OCI-M1 (cell line): ENCODE measurements at regions not wholly inside any gene's neighbourhood (a gene's known extent, or its start where the extent isn't known, plus 50 kb on each side); places are given as distances from the start of the nearest gene placed in this dataset.

ENCODE experiments used
- DNase-seq: peaks from one replicate; lab custom pipeline; 2025; lab: John Stamatoyannopoulos, UW

- no peak for DNase-seq
These were observed 67.7 kb downstream of the MGST1 start for GRCh38 chr12:16415155-16415554.

GRCh38 chr12:16417058-16417457 lies 69.6 kb downstream of the MGST1 start:
- peak; percentile 11 for DNase-seq

GRCh38 chr12:16421806-16422205 lies 74.4 kb downstream of the MGST1 start:
- no peak for DNase-seq

GRCh38 chr12:16424531-16424930 lies 77.1 kb downstream of the MGST1 start:
- no peak for DNase-seq

GRCh38 chr12:16435875-16436554 lies 88.6 kb downstream of the MGST1 start:
- no peak for DNase-seq

- no peak for DNase-seq
These were observed 89.9 kb downstream of the MGST1 start for GRCh38 chr12:16437281-16437816.

- no peak for DNase-seq
These were observed 90.5 kb downstream of the MGST1 start for GRCh38 chr12:16437926-16438325.

- DNase-seq, result no peak
These were observed 102.0 kb downstream of the MGST1 start for GRCh38 chr12:16449459-16449858.

GRCh38 chr12:16453319-16453718 lies 105.9 kb downstream of the MGST1 start:
- DNase-seq, result no peak

- no peak for DNase-seq
These were observed 107.0 kb downstream of the MGST1 start for GRCh38 chr12:16454481-16454880.

GRCh38 chr12:16458521-16459078 lies 111.2 kb downstream of the MGST1 start:
- DNase-seq, result no peak

GRCh38 chr12:16467272-16467671 lies 119.8 kb downstream of the MGST1 start:
- no peak for DNase-seq

- DNase-seq, result no peak
These were observed 125.2 kb downstream of the MGST1 start for GRCh38 chr12:16472631-16473030.

- DNase-seq, result no peak
These were observed 126.3 kb downstream of the MGST1 start for GRCh38 chr12:16473610-16474326.

- no peak for DNase-seq
These were observed 127.4 kb downstream of the MGST1 start for GRCh38 chr12:16474801-16475200.

GRCh38 chr12:16475521-16475920 lies 128.1 kb downstream of the MGST1 start:
- no peak for DNase-seq

GRCh38 chr12:16482726-16483125 lies 123.2 kb downstream of the LMO3 start:
- DNase-seq, result no peak

- DNase-seq, result no peak
These were observed 113.7 kb downstream of the LMO3 start for GRCh38 chr12:16492240-16492639.

GRCh38 chr12:16492820-16493797 lies 112.9 kb downstream of the LMO3 start:
- DNase-seq, result no peak

- DNase-seq, result no peak
These were observed 110.8 kb downstream of the LMO3 start for GRCh38 chr12:16495196-16495595.
